SJCRH30 (cell line): ENCODE measurements at regions not wholly inside any gene's neighbourhood (a gene's known extent, or its start where the extent isn't known, plus 50 kb on each side); places are given as distances from the start of the nearest gene placed in this dataset.
A peak's percentile ranks its signal among the peaks of the same experiment; 100 is the strongest.

ENCODE experiments used
- DNase-seq, 2 experiments: peaks; one replicate each; pipeline ENCODE4 v3.0.0-alpha.2; 2015 to 2020
- H3K27ac ChIP-seq: fragments of 250-450 bp; sonication (Bioruptor Pico); 2 replicates; pipeline ENCODE4 v1.5.1; 2020; ENCODE audit warnings: mild to moderate bottlenecking, moderate library complexity
- H3K27me3 ChIP-seq: fragments of 250-450 bp; sonication (Bioruptor Pico); 2 replicates; pipeline ENCODE4 v1.5.1; 2020; ENCODE audit warnings: mild to moderate bottlenecking, moderate library complexity
- H3K36me3 ChIP-seq: fragments of 250-450 bp; sonication (Bioruptor Pico); 2 replicates; pipeline ENCODE4 v1.5.1; 2020; ENCODE audit warnings: mild to moderate bottlenecking, moderate library complexity
- H3K4me1 ChIP-seq: fragments of 250-450 bp; sonication (Bioruptor Pico); 2 replicates; pipeline ENCODE4 v1.5.1; 2020; ENCODE audit warnings: mild to moderate bottlenecking, moderate library complexity
- H3K4me3 ChIP-seq: fragments of 250-450 bp; sonication (Bioruptor Pico); 2 replicates; pipeline ENCODE4 v1.5.1; 2020; ENCODE audit warnings: mild to moderate bottlenecking, moderate library complexity
- H3K9me3 ChIP-seq: fragments of 250-450 bp; sonication (Bioruptor Pico); replicated peaks from 2 replicates; pipeline ENCODE4 v1.5.1; 2020; ENCODE audit warnings: mild to moderate bottlenecking, moderate library complexity

- Histone ChIP-seq H3K4me3 (no peak overlapping the region), H3K27ac (no peak overlapping the region), H3K36me3 (no peaks in the 10 kb centered on the region), H3K27me3 (no peaks in the 10 kb centered on the region), H3K4me1 (peaks cover 9% of the 10 kb centered on the region), H3K9me3 (no peaks in the 10 kb centered on the region)
- DNase-seq = no peak
Measured at GRCh38 chr3:70856414-70857162, 544.1 kb upstream of the MDFIC2 start.

GRCh38 chr3:70855149-70855548, 542.7 kb upstream of the MDFIC2 start:
- no peak for DNase-seq
- Histone ChIP-seq H3K4me3 (no peak overlapping the region), H3K4me1 (peaks cover 12% of the 10 kb centered on the region), H3K9me3 (no peaks in the 10 kb centered on the region), H3K36me3 (no peaks in the 10 kb centered on the region), H3K27me3 (no peaks in the 10 kb centered on the region), H3K27ac (no peak overlapping the region)

GRCh38 chr3:70854108-70854507, 541.7 kb upstream of the MDFIC2 start:
- H3K9me3 ChIP-seq = no peaks in the 10 kb centered on the region
- H3K27ac ChIP-seq = no peak overlapping the region
- peaks cover 15% of the 10 kb centered on the region for H3K4me1 ChIP-seq
- no peaks in the 10 kb centered on the region for H3K27me3 ChIP-seq
- no peak for DNase-seq
- no peaks in the 10 kb centered on the region for H3K36me3 ChIP-seq
- H3K4me3 ChIP-seq = no peak overlapping the region

GRCh38 chr3:70853161-70853944, 540.9 kb upstream of the MDFIC2 start:
- H3K4me1 ChIP-seq = peaks cover 15% of the 10 kb centered on the region
- H3K36me3 ChIP-seq = no peaks in the 10 kb centered on the region
- H3K27me3 ChIP-seq = no peaks in the 10 kb centered on the region
- no peak overlapping the region for H3K4me3 ChIP-seq
- H3K9me3 ChIP-seq = no peaks in the 10 kb centered on the region
- no peak for DNase-seq
- no peak overlapping the region for H3K27ac ChIP-seq

GRCh38 chr3:70849911-70850699, 537.7 kb upstream of the MDFIC2 start:
- peak; percentile 30 to 48 for DNase-seq
- no peaks in the 10 kb centered on the region for H3K36me3 ChIP-seq
- H3K27ac ChIP-seq = peak overlapping the region; percentile 28; the same call in 1 of the 2 replicates
- no peaks in the 10 kb centered on the region for H3K27me3 ChIP-seq
- H3K4me3 ChIP-seq = no peak overlapping the region
- no peaks in the 10 kb centered on the region for H3K9me3 ChIP-seq
- H3K4me1 ChIP-seq = peaks cover 15% of the 10 kb centered on the region

- no peaks in the 10 kb centered on the region for H3K27me3 ChIP-seq
- H3K4me3 ChIP-seq = no peak overlapping the region
- H3K4me1 ChIP-seq = no peaks in the 10 kb centered on the region
- H3K9me3 ChIP-seq = no peaks in the 10 kb centered on the region
- DNase-seq = no peak
- H3K36me3 ChIP-seq = no peaks in the 10 kb centered on the region
- H3K27ac ChIP-seq = no peak overlapping the region
Measured at GRCh38 chr3:70840106-70840870, 527.9 kb upstream of the MDFIC2 start.

- Histone ChIP-seq H3K4me1 (peaks cover 9% of the 10 kb centered on the region), H3K4me3 (no peak overlapping the region), H3K9me3 (no peaks in the 10 kb centered on the region), H3K27me3 (no peaks in the 10 kb centered on the region), H3K36me3 (no peaks in the 10 kb centered on the region), H3K27ac (peak overlapping the region; percentile 71; the same call in 1 of the 2 replicates)
- no peak for DNase-seq
Measured at GRCh38 chr3:70833239-70833960, 521.0 kb upstream of the MDFIC2 start.

- no peaks in the 10 kb centered on the region for H3K27me3 ChIP-seq
- no peaks in the 10 kb centered on the region for H3K36me3 ChIP-seq
- DNase-seq = no peak
- H3K27ac ChIP-seq = peak overlapping the region; percentile 71
- peaks cover 9% of the 10 kb centered on the region for H3K4me1 ChIP-seq
- H3K4me3 ChIP-seq = no peak overlapping the region
- no peaks in the 10 kb centered on the region for H3K9me3 ChIP-seq
Measured at GRCh38 chr3:70832834-70833205, 520.4 kb upstream of the MDFIC2 start.

- peaks cover 9% of the 10 kb centered on the region for H3K4me1 ChIP-seq
- no peaks in the 10 kb centered on the region for H3K27me3 ChIP-seq
- H3K36me3 ChIP-seq = no peaks in the 10 kb centered on the region
- peak; percentile 59 to 64 for DNase-seq
- no peaks in the 10 kb centered on the region for H3K9me3 ChIP-seq
- H3K4me3 ChIP-seq = no peak overlapping the region
- peak overlapping the region; percentile 71 for H3K27ac ChIP-seq
Measured at GRCh38 chr3:70832089-70832833, 519.8 kb upstream of the MDFIC2 start.

- Histone ChIP-seq H3K27me3 (no peaks in the 10 kb centered on the region), H3K36me3 (no peaks in the 10 kb centered on the region), H3K4me1 (peaks cover 28% of the 10 kb centered on the region), H3K4me3 (no peak overlapping the region), H3K9me3 (no peaks in the 10 kb centered on the region), H3K27ac (no peak overlapping the region)
- DNase-seq = peak in 1 of 2 experiments; percentile 5
Measured at GRCh38 chr3:70829092-70829491, 516.7 kb upstream of the MDFIC2 start.

- peak; percentile 68 to 79 for DNase-seq
- no peaks in the 10 kb centered on the region for H3K36me3 ChIP-seq
- H3K27me3 ChIP-seq = no peaks in the 10 kb centered on the region
- H3K4me1 ChIP-seq = peaks cover 23% of the 10 kb centered on the region
- no peaks in the 10 kb centered on the region for H3K9me3 ChIP-seq
- peak overlapping the region; percentile 92 for H3K27ac ChIP-seq
- no peak overlapping the region for H3K4me3 ChIP-seq
Measured at GRCh38 chr3:70824773-70825172, 512.3 kb upstream of the MDFIC2 start.

- peak in 1 of 2 experiments; percentile 24 for DNase-seq
- no peaks in the 10 kb centered on the region for H3K36me3 ChIP-seq
- H3K9me3 ChIP-seq = no peaks in the 10 kb centered on the region
- no peak overlapping the region for H3K4me3 ChIP-seq
- peak overlapping the region; percentile 92 for H3K27ac ChIP-seq
- H3K27me3 ChIP-seq = no peaks in the 10 kb centered on the region
- H3K4me1 ChIP-seq = peaks cover 23% of the 10 kb centered on the region
Measured at GRCh38 chr3:70824078-70824477, 511.6 kb upstream of the MDFIC2 start.

- no peak for DNase-seq
Measured at GRCh38 chr3:70823622-70824021, 511.2 kb upstream of the MDFIC2 start.

More at GRCh38 chr3:70823622-70824021, 511.2 kb upstream of the MDFIC2 start:
- no peaks in the 10 kb centered on the region for H3K9me3 ChIP-seq
- no peaks in the 10 kb centered on the region for H3K36me3 ChIP-seq
- no peaks in the 10 kb centered on the region for H3K27me3 ChIP-seq
- peaks cover 23% of the 10 kb centered on the region for H3K4me1 ChIP-seq
- H3K27ac ChIP-seq = peak overlapping the region; percentile 92
- H3K4me3 ChIP-seq = no peak overlapping the region
